Tibial nerve (tissue), 4 donors: ENCODE measurements at regions not wholly inside any gene's neighbourhood (a gene's known extent, or its start where the extent isn't known, plus 50 kb on each side); places are given as distances from the start of the nearest gene placed in this dataset.

Experiments
- EP300 ChIP-seq, 2 donors: sonication (generic); formaldehyde crosslinking; IDR thresholded peaks; one replicate each; pipeline ENCODE4 v1.6.1; 2017; ENCODE audit warnings: antibody characterized with exemption in 2 of 2, mild to moderate bottlenecking in 1 of 2
- TF ChIP-seq, protein P1 (sequence below), 5 experiments: fragments of 200-600 bp in 3 of 5; fragments of 450-650 bp in 2 of 5; sonication (generic) in 3 of 5; IDR thresholded peaks; one replicate each; pipeline ENCODE4 v1.5.1; 2016 to 2019; ENCODE audit warnings: antibody characterized with exemption in 5 of 5, mild to moderate bottlenecking in 3 of 5, moderate library complexity in 2 of 5

- TF ChIP-seq, protein P1, sequence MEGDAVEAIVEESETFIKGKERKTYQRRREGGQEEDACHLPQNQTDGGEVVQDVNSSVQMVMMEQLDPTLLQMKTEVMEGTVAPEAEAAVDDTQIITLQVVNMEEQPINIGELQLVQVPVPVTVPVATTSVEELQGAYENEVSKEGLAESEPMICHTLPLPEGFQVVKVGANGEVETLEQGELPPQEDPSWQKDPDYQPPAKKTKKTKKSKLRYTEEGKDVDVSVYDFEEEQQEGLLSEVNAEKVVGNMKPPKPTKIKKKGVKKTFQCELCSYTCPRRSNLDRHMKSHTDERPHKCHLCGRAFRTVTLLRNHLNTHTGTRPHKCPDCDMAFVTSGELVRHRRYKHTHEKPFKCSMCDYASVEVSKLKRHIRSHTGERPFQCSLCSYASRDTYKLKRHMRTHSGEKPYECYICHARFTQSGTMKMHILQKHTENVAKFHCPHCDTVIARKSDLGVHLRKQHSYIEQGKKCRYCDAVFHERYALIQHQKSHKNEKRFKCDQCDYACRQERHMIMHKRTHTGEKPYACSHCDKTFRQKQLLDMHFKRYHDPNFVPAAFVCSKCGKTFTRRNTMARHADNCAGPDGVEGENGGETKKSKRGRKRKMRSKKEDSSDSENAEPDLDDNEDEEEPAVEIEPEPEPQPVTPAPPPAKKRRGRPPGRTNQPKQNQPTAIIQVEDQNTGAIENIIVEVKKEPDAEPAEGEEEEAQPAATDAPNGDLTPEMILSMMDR (IDR thresholded peaks at IDR 0.05) = no peak
- TF ChIP-seq EP300 (IDR thresholded peaks at IDR 0.05) = no peak
Observed at GRCh38 chrY:19567051-19567921, 177.2 kb downstream of the KDM5D start.
